AG04450 (cell line): ENCODE measurements at regions not wholly inside any gene's neighbourhood (a gene's known extent, or its start where the extent isn't known, plus 50 kb on each side); places are given as distances from the start of the nearest gene placed in this dataset.

ENCODE experiments used
- CTCF ChIA-PET: fragments of 300-600, 350-600 bp; formaldehyde crosslinking; extraction: SDS; loops from one replicate; lab custom pipeline; 2022; ENCODE audit warnings: antibody characterized with exemption, inconsistent platforms; lab: Charles Lee
- POLR2A ChIA-PET: fragments of 350-600 bp; formaldehyde crosslinking; extraction: SDS; loops from one replicate; lab custom pipeline; 2021; ENCODE audit warnings: antibody characterized with exemption, inconsistent platforms; lab: Yijun Ruan, JAX
- DNase-seq: peaks from one replicate; pipeline ENCODE4 v3.0.0-alpha.2; 2011; ENCODE audit warnings: low read depth, low spot score
- H3K27ac ChIP-seq: one replicate; pipeline ENCODE4 v1.5.1; 2012; ENCODE audit warnings: low read depth, low read length, control low read depth
- H3K27me3 ChIP-seq: one replicate; pipeline ENCODE4 v1.6.0; 2012; ENCODE audit warnings: low read length; ENCODE audit not compliant: control insufficient read depth, insufficient read depth
- H3K4me3 ChIP-seq: 2 replicates; pipeline ENCODE4 v1.5.1; 2011; ENCODE audit warnings: mild to moderate bottlenecking, low read depth, low read length, control low read depth
- H3K9me3 ChIP-seq: 2 replicates; pipeline ENCODE4 v1.5.1; 2012; ENCODE audit warnings: low read length; ENCODE audit not compliant: control insufficient read depth, insufficient read depth
- TF ChIP-seq, protein P1 (sequence below): IDR thresholded peaks from 2 replicates; pipeline ENCODE4 v1.5.1; 2011; ENCODE audit warnings: low read depth, low read length, control low read depth, inconsistent platforms

DNA sequence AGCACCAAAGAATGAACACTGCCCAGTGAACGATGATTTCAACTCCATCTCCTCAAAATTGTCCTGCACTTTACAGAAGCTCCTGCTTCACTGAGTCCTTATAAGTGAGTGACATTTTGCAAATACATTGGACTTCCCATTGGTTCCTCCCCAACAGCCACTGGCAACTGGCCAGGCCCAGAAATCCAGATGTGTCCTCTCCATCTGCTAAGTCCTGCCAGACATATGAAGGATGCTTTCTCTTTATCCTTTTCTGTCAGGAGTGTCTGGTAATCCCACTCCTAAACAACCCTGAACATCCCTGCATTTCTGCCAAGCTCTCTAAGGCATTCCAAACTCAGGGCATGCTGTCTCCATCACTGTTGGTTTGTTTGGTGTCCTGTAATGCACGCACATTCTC, 271.8 kb downstream of the RRAGC start:
- ChIA-PET CTCF (interaction anchor here (0.6 kb wide), 2 partner anchors 128 to 204 kb away, joined by 3 to 7 read pairs; no protein-coding TSS in a partner anchor), POLR2A (no interaction called here)
- H3K27me3 ChIP-seq: no peaks in the 10 kb centered on the region
- no peak overlapping the region for H3K27ac ChIP-seq
- H3K9me3 ChIP-seq: no peaks in the 10 kb centered on the region
- TF ChIP-seq, protein P1, sequence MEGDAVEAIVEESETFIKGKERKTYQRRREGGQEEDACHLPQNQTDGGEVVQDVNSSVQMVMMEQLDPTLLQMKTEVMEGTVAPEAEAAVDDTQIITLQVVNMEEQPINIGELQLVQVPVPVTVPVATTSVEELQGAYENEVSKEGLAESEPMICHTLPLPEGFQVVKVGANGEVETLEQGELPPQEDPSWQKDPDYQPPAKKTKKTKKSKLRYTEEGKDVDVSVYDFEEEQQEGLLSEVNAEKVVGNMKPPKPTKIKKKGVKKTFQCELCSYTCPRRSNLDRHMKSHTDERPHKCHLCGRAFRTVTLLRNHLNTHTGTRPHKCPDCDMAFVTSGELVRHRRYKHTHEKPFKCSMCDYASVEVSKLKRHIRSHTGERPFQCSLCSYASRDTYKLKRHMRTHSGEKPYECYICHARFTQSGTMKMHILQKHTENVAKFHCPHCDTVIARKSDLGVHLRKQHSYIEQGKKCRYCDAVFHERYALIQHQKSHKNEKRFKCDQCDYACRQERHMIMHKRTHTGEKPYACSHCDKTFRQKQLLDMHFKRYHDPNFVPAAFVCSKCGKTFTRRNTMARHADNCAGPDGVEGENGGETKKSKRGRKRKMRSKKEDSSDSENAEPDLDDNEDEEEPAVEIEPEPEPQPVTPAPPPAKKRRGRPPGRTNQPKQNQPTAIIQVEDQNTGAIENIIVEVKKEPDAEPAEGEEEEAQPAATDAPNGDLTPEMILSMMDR: no peak
- no peak overlapping the region for H3K4me3 ChIP-seq
- no peak for DNase-seq

DNA sequence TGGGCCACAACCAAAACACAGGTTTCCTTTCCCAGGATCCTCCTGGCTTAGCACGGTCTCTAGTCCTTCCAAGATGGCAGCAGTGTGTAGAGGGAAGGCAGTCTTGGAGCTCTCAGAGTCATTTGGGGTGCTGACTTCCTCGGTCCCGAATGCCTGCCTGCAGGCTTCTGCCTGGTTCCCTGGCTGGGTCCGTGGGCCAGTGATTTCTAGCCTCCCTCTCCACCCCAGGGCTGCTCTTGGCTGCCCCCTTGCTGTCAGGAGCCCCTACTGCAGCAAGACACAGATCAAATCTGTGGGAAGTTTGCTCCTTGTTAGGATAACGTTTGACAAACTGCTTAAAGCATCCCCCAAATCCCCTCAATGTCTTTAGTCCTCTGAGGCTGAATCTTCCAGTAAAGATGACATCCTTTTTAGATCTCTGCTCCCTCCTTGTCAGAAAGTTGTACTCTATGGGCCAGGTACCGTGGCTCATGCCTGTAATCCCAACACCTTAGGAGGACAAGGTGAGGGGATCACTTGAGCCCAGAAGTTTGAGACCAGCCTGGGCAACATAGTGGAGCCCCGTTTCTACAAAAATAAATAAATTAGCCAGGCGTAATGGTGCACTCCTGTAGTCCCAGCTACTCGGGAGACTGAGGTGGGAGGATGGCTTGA, 272.5 kb downstream of the RRAGC start:
- Histone ChIP-seq H3K9me3 (no peaks in the 10 kb centered on the region), H3K4me3 (no peak overlapping the region), H3K27ac (no peak overlapping the region), H3K27me3 (no peaks in the 10 kb centered on the region)
- ChIA-PET CTCF (interaction anchor here (0.6 kb wide), 3 partner anchors 73 to 204 kb away, joined by 3 read pairs; no protein-coding TSS in a partner anchor), POLR2A (no interaction called here)
- no peak for DNase-seq
- TF ChIP-seq, protein P1: peak; percentile 71

DNA sequence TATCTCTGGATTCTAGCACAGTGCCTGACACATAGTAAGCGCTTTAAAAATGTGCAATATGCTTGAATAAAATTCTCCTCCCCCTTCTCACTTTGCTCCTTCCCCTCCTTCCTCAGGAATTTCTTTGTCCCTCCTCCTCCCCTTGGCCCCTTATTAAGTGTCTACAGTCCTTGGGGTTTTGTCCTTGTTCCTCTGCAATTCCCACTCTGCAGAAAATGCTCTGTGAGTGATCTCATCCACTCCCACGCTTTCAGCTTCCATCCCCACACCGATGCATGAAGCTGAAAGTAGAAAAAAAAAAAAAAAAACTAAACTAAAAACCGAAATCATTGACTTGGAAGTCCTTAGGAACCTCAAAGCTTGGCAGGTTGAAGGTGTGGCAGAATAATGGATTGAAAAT, 273.6 kb downstream of the RRAGC start:
- no peak for DNase-seq
- Histone ChIP-seq H3K27me3 (no peaks in the 10 kb centered on the region), H3K9me3 (no peaks in the 10 kb centered on the region), H3K27ac (no peak overlapping the region), H3K4me3 (no peak overlapping the region)
- CTCF ChIA-PET: interaction anchor here (1.1 kb wide), 1 partner anchor 13 kb away, joined by 3 read pairs; no protein-coding TSS in a partner anchor
- TF ChIP-seq, protein P1: no peak
- POLR2A ChIA-PET: no interaction called here

DNA sequence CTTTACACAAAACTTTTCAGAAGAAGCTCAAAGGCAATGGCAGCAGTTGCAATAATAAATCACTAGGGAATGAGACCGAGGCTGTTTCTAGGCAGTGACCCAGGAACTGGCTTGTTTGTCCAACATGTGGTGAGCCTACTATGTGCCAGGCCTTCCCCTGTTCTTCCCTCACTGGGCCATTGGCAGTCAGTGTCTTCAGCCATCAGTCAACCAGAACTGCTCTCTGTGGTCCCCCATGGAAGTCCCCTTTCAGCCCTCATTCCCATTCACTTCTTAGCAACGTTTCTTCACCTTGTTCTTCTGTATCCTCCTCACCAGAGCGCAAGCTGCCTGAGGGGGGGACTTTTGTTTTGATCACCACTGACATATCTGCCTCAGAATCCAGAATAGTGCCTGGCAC, 274.1 kb downstream of the RRAGC start:
- Histone ChIP-seq H3K4me3 (no peak overlapping the region), H3K9me3 (no peaks in the 10 kb centered on the region), H3K27me3 (no peaks in the 10 kb centered on the region), H3K27ac (no peak overlapping the region)
- DNase-seq: no peak
- CTCF ChIA-PET: interaction anchor here (1.1 kb wide), 1 partner anchor 13 kb away, joined by 3 read pairs; no protein-coding TSS in a partner anchor
- TF ChIP-seq, protein P1: no peak
- POLR2A ChIA-PET: no interaction called here
